GM19372 (cell line): ENCODE measurements at regions not wholly inside any gene's neighbourhood (a gene's known extent, or its start where the extent isn't known, plus 50 kb on each side); places are given as distances from the start of the nearest gene placed in this dataset.

Experiments used
- ATAC-seq: cut with Tn5 transposase; IDR thresholded peaks from one replicate; pipeline ENCODE4 v1.9.1; 2021; ENCODE audit warnings: mild to moderate bottlenecking, low read depth, moderate library complexity; ENCODE audit not compliant: unreplicated experiment

GRCh38 chr6:82712826-82713225 lies 349.2 kb downstream of the TPBG start:
- ATAC-seq = no peak

DNA sequence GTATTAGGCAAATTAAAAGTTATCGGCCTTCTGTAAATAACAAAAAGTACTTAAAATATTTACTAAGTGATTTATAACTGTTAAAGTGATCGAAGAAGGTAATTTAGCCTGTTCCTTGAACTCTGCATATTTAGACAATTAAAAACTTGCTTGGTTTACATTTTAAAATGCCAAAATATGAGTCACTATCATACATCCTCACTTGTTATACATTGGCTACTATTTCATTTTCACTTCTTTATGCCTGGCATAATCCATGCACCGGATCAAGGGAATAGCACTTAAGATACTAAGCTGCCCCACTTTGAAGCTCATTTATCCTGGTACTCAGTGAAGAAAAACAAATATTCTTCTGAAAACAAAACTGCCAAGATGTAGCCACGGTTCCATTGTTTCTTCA lies 344.6 kb downstream of the UBE3D start:
- ATAC-seq = no peak

DNA sequence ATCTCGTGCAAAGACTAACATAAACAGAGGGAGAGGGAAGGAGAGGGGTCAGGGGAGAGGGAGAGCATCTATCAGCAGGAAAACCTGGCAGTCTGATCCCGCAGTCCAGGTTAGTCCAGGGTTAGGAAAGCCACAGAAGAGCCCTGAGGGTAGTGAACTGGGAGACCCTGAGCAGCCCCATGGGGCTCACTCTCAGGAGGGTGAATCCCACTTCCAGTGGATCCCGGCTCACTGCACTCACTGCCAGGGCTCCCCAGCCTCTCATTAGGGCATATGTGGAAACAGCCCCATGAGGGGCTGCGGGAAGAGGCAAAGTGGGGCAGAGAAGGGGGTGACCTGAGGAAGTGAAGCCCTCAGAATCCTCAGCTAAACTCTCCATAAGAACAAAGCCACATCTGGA lies 329.9 kb downstream of the UBE3D start:
- ATAC-seq = no peak

DNA sequence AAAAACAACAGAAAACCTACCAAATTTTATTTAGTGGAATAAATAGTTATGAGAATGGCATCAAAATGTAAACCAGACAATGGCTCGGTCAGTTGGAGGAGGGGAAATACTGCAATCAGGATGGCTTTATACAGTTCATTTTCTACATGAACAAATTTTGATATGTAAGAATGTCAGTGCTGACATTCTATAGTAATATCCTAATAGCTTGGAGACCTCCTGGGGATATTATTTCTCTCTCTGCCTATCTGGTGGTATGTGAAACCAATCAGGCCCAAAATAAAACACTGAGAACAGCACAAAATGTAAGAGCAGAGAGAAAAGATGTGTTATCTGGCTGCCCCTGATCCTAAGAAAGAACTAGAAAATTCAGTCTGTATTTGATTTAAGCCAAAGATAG lies 327.7 kb downstream of the UBE3D start:
- ATAC-seq = no peak

DNA sequence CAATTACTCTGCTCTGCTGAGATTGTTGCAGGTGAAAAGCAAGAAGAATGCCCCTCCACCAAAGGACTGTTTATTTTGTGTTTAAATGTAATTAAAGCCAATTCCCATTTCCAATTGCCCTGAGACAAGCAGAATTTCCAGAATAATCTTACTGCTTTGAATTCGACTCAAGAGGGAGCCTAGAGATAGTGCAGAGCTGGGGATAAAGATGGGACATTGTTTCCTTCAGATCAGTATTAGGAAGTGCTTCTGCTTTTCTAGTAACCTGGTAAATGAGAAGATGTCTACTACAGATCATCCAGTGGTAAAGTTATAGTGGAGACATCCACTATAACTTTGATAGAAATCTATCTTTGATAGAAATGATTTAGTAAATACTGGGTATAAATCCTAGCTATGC lies 326.9 kb downstream of the UBE3D start:
- ATAC-seq = no peak

DNA sequence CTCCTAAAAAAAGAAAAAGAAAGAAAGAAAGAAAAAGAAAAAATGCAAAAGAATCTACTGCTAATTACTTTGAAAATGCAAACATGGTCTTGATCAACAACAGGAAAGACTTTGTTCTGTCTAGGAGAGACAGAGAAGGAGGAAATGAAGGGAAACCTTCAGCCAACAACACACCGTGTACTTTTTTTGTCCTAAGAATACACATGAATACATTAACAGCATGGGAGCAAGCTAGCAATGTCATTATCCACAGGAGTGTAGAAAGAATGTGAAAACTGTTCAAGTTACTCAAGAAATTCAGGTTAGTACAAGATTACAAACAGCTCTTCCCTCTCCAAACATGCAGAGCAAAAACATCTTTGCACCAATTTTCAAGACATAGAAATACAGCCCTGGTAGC lies 326.3 kb downstream of the UBE3D start:
- ATAC-seq = no peak

DNA sequence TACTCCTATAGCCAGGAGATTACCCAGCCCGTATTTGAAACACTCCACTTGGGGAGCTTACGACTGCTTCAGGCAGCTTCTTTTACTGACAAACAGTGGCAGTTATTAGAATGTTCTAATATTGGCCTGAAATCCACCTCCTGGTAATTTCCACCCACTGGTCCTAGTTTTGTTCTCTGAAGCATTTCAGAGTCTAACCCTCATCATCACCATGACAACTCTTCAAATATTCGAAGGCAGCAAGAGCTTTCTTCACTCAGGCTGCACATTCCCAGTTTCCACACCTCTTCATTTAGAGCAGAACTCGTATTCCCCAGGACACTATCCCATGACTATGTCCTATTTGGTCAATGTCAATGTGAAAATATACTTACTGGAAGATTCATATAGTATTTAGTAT lies 325.6 kb downstream of the UBE3D start:
- ATAC-seq = no peak

DNA sequence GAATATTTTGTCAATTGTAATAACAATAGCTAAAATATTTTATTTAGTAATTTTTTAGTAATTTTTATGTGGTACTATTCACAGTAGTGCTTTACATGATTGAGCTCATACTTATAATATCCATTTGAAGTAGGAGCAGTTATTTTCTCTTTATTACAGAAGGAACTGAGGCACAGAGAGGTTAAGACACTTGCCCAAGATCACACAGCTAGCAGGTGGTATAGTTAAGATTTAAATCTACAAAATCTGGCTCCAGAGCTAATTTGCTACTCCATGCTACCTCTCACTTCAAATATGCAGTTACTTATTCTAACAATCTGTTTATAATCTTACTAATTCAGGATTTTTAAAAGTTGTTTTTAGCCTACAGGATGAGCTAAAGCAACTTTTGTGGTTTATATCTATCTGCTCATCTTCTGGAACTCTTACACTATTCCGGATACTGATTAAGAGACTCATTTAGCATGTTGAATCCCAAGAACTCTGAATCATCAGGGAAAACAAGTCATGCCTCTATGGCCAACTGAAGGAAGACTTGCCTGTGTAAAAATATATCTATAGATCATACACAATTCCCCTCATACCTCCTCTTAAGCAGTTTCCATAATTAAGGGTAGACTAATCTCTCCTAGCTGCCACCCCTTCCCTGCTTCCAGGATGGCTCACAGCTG lies 324.2 kb downstream of the UBE3D start:
- ATAC-seq = no peak

GRCh38 chr6:82741996-82742385 lies 323.6 kb downstream of the UBE3D start:
- no peak for ATAC-seq

DNA sequence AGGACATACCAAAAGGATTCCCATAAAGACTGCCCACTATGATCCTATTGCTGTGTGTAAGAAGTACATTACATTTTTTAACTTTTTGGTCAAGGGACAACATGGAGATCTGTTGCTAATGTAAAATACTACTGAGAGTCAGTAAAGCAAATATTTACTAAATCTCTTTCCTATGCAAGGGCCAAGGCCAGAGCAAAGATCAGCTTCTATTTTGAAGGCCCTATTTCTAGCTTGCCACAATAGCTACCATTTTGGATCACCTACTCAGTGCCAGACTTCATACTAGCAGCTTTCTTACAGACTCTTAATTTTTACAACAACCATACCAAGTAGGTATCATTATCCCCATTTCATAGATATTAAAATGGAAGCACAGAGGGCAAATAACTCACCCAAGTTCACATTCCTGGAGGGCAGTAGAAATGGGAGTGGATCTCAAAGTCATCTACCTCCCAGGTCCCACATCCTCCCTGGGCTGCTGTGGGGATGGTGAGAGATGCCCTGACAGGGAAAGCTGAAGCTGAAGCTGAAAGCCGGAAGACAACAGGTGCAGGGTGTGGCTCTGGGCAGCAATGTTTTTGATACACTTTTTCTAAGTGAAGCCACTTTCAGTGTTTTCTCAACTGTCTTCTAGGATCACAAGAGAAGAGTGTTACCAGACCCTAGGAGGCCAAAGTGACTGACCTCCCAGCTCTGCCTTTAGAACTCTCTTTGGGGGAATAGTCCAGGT lies 321.2 kb downstream of the UBE3D start:
- ATAC-seq = no peak

DNA sequence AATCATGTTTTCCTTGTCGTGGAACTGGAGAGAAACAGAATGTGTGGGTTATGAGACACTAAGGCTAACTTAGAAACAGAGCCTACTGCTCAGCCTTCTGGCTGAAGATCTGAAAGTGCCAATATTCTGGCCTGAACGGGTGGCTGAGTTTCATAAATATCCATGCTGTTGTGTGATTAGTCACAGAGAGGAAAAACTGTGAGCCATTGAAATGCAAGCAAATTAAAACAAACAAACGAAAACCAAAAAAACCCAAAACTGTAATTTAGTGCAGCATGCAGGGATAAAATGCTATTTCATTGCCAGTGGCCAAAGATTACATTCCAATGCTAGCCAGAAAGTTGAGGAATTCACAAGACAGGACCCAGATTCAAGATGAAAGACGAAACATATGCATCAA lies 315.1 kb downstream of the UBE3D start:
- no peak for ATAC-seq

DNA sequence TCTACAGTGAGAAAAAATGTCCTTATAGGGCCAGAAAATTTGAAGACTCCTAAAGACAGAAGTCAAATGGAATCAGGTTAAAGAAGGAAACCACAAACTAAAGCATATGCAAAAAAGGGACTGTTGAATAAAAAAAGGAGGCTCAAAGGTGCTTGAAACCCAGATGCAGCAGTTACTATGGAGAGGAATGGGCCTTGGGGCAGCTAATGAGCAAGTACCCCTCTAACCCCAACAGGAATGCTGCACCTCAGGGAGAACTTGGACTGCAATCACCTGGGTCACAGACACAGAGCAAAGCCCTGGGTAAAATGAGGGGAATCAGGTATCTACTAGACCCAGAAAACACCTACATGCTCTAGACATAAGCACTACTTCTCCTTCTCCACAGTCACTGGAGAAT lies 313.9 kb downstream of the UBE3D start:
- ATAC-seq = no peak

DNA sequence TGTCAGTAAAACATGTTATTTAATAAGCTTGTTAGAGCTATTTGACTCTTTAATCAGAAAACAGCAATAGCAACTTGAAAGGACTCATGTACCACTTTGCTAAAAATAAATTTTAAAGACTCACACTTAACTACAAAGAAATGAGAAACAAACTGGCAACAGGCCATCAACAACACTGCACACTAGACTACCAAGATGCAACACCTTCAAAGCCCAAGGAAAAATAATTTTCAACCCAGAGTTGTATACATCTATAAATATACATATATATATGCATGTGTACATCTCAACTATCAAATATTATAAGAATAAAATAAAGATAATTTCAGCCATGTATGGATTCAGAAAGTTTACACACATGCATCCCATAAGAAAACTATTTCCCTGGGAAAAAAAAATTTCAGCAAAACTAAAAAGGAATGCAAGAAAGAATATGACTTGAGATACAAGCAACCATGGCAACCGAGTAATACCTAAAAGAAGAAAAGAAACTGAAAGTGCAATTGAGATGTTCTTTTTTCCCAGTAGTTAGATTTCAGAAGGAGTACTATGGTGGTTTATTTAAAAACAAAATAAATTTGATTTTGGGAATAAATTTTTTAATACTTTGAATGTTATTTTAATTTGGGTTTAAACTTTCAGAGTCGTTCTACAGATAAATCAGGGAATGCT lies 303.8 kb downstream of the UBE3D start:
- ATAC-seq = no peak

DNA sequence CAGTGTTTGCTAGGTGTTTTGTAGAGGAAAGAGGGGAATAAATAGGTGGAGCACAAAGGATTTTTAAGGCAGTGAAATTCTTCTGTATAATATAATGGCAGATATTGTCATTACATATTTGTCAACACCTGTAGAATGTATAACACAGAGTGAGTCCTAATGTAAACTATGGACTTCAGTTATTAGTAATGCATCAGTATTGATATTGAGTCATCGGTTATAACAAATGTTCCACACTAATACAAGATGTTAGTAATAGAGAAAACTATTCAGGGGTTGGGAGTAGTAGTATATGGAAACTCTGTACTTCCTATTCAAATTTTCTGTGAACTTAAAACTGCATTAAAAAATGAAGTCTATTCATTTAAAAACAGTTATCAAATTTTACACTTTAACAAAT lies 299.2 kb downstream of the UBE3D start:
- no peak for ATAC-seq

DNA sequence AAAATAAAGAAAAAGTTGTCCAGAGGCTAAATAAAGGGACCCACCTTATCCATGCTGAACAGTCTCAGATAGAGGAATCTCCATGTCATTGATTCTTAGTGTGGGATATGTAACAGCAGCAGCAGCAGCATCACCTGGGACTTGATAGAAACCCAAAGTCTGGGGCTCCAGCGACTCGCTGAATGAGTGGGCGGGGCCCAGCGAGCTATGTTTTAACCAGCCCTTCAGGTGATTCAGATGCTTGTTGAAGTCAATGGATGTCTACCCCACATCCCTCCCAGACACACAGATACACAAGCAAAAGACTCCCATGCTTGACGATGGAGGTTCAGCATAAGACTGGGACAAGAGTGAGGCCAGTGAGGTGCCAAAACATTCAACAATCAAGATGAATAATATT lies 298.6 kb downstream of the UBE3D start:
- no peak for ATAC-seq

GRCh38 chr6:82767447-82767846 lies 298.2 kb downstream of the UBE3D start:
- ATAC-seq = no peak

- no peak for ATAC-seq
Measured at GRCh38 chr6:82772851-82773717, 292.6 kb downstream of the UBE3D start.

GRCh38 chr6:82775361-82775760 lies 290.3 kb downstream of the UBE3D start:
- no peak for ATAC-seq

GRCh38 chr6:82775981-82776380 lies 289.7 kb downstream of the UBE3D start:
- no peak for ATAC-seq

DNA sequence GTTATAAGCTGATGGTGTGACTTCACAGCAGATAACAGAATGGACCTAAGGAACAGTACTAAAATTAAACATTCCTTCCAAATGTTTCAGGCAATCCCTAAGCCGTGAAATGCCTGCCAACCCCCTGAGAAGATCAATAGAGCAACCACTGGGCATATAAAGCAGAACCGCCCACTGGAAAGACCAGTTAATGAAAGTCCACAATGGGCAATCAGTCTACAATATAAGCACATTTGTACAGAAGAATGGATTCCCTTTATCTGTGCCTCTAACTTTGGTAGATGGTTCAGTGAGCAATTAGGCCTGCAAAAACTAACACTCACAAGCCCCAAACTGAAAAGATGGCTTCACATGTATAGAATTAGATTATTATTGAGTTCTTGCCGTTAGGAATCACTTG lies 286.6 kb downstream of the UBE3D start:
- ATAC-seq = no peak

DNA sequence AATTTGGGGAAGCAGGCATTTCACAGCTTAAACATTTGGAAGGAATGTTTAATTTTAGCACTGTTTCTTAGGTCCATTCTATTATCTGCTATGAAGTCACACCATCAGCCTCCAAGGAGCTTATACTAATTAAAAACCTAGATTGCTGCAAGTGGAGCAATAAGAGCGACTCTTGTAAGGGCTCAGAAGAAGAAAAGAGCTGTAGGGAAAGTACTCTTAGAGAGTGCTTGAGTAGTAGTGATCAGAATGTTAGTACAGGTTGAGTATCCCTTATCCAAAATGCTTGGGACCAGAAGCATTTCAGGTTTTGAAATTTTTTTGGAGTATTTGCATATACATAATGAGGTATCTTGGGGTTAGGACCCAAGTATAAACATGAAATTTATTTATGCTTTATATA lies 285.3 kb downstream of the UBE3D start:
- no peak for ATAC-seq
